HG02852 (cell line): ENCODE measurements at regions not wholly inside any gene's neighbourhood (a gene's known extent, or its start where the extent isn't known, plus 50 kb on each side); places are given as distances from the start of the nearest gene placed in this dataset.
"Not testable (repeated sequence)": the region's sequence is repeated elsewhere in the genome, so short reads cannot be mapped to it uniquely, and the experiment has no call there.

Experiments
- ATAC-seq: cut with Tn5 transposase; IDR thresholded peaks from one replicate; pipeline ENCODE4 v1.9.1; 2021; ENCODE audit warnings: mild to moderate bottlenecking, moderate library complexity; ENCODE audit not compliant: unreplicated experiment

- ATAC-seq: no peak
Measured at GRCh38 chr3:150248116-150248887, 159.8 kb upstream of the TSC22D2 start.

GRCh38 chr3:150247441-150247840 lies 160.7 kb upstream of the TSC22D2 start:
- ATAC-seq: no peak

GRCh38 chr3:150243466-150243865 lies 164.6 kb upstream of the TSC22D2 start:
- no peak for ATAC-seq

- ATAC-seq: no peak
Measured at GRCh38 chr3:150242220-150242936, 165.7 kb upstream of the TSC22D2 start.

- no peak for ATAC-seq
Measured at GRCh38 chr3:150240891-150241290, 167.2 kb upstream of the TSC22D2 start.

- ATAC-seq: no peak
Measured at GRCh38 chr3:150239766-150240165, 168.3 kb upstream of the TSC22D2 start.

- no peak for ATAC-seq
Measured at GRCh38 chr3:150238995-150239619, 169.0 kb upstream of the TSC22D2 start.

GRCh38 chr3:150238048-150238802 lies 169.9 kb upstream of the TSC22D2 start:
- no peak for ATAC-seq

- ATAC-seq: no peak
Measured at GRCh38 chr3:150237490-150237889, 170.6 kb upstream of the TSC22D2 start.

- no peak for ATAC-seq
Measured at GRCh38 chr3:150236316-150237082, 171.6 kb upstream of the TSC22D2 start.

GRCh38 chr3:150235799-150236198 lies 172.3 kb upstream of the TSC22D2 start:
- ATAC-seq: no peak

GRCh38 chr3:150232992-150233451 lies 175.1 kb upstream of the TSC22D2 start:
- ATAC-seq: no peak

GRCh38 chr3:150230037-150230436 lies 178.1 kb upstream of the TSC22D2 start:
- no peak for ATAC-seq

GRCh38 chr3:150228626-150229025 lies 179.5 kb upstream of the TSC22D2 start:
- ATAC-seq: not testable (repeated sequence)

- ATAC-seq: no peak
Measured at GRCh38 chr3:150227839-150228238, 180.3 kb upstream of the TSC22D2 start.

- no peak for ATAC-seq
Measured at GRCh38 chr3:150225986-150226385, 182.1 kb upstream of the TSC22D2 start.

GRCh38 chr3:150223558-150223957 lies 184.5 kb upstream of the TSC22D2 start:
- ATAC-seq: no peak

GRCh38 chr3:150222691-150223489 lies 185.2 kb upstream of the TSC22D2 start:
- ATAC-seq: no peak

GRCh38 chr3:150221904-150222523 lies 186.1 kb upstream of the TSC22D2 start:
- ATAC-seq: no peak
